Urothelium cell line (cell line): ENCODE measurements at regions not wholly inside any gene's neighbourhood (a gene's known extent, or its start where the extent isn't known, plus 50 kb on each side); places are given as distances from the start of the nearest gene placed in this dataset.
"Not testable (repeated sequence)": the region's sequence is repeated elsewhere in the genome, so short reads cannot be mapped to it uniquely, and the experiment has no call there.

Source experiments
- DNase-seq: peaks from one replicate; pipeline ENCODE4 v3.0.0; 2011; ENCODE audit warnings: low spot score, mixed read lengths
- FAIRE-seq: peaks from 2 replicates; lab custom pipeline; 2011; peaks lifted over from hg19 to GRCh38; lab: Jason Lieb, UNC

GRCh38 chr11:64428693-64429092 lies 69.7 kb downstream of the RPS6KA4 start:
- no peak for FAIRE-seq
- no peak for DNase-seq

GRCh38 chr11:64429970-64430369 lies 71.0 kb downstream of the RPS6KA4 start:
- FAIRE-seq = no peak
- DNase-seq = no peak

- DNase-seq (no peak), FAIRE-seq (no peak)
These were observed 71.7 kb downstream of the RPS6KA4 start for GRCh38 chr11:64430645-64431044.

GRCh38 chr11:64436000-64436399 lies 77.0 kb downstream of the RPS6KA4 start:
- no peak for FAIRE-seq

GRCh38 chr11:64437426-64437825 lies 78.5 kb downstream of the RPS6KA4 start:
- DNase-seq (no peak), FAIRE-seq (no peak)

More at GRCh38 chr11:64436000-64436399, 77.0 kb downstream of the RPS6KA4 start:
- no peak for DNase-seq

- FAIRE-seq = no peak
These were observed 80.2 kb downstream of the RPS6KA4 start for GRCh38 chr11:64438986-64439771.

GRCh38 chr11:64439772-64440491 lies 81.0 kb downstream of the RPS6KA4 start:
- FAIRE-seq = not testable (repeated sequence)

More at GRCh38 chr11:64438986-64439771, 80.2 kb downstream of the RPS6KA4 start:
- no peak for DNase-seq

GRCh38 chr11:64441127-64441526 lies 82.2 kb downstream of the RPS6KA4 start:
- FAIRE-seq = no peak
- DNase-seq = no peak

More at GRCh38 chr11:64439772-64440491, 81.0 kb downstream of the RPS6KA4 start:
- not testable (repeated sequence) for DNase-seq

GRCh38 chr11:64443001-64443400 lies 84.0 kb downstream of the RPS6KA4 start:
- no peak for FAIRE-seq

GRCh38 chr11:64444838-64445441 lies 86.0 kb downstream of the RPS6KA4 start:
- no peak for FAIRE-seq
- DNase-seq = no peak

More at GRCh38 chr11:64443001-64443400, 84.0 kb downstream of the RPS6KA4 start:
- no peak for DNase-seq

- no peak for FAIRE-seq
- no peak for DNase-seq
These were observed 86.7 kb downstream of the RPS6KA4 start for GRCh38 chr11:64445651-64446050.

GRCh38 chr11:64447831-64448598 lies 89.1 kb downstream of the RPS6KA4 start:
- FAIRE-seq (no peak), DNase-seq (no peak)

- DNase-seq (peak; percentile 92), FAIRE-seq (no peak)
These were observed 89.8 kb downstream of the RPS6KA4 start for GRCh38 chr11:64448599-64449380.

GRCh38 chr11:64449381-64450167 lies 90.6 kb downstream of the RPS6KA4 start:
- FAIRE-seq = peak; percentile 63
- DNase-seq = peak; percentile 91

- DNase-seq (no peak), FAIRE-seq (no peak)
These were observed 91.2 kb downstream of the RPS6KA4 start for GRCh38 chr11:64450168-64450560.

GRCh38 chr11:64451856-64452255 lies 92.9 kb downstream of the RPS6KA4 start:
- FAIRE-seq = no peak
- no peak for DNase-seq

GRCh38 chr11:64453466-64453865 lies 94.5 kb downstream of the RPS6KA4 start:
- DNase-seq (no peak), FAIRE-seq (no peak)

GRCh38 chr11:64455456-64456261 lies 96.7 kb downstream of the RPS6KA4 start:
- FAIRE-seq = no peak
- no peak for DNase-seq
